Stimulated activated naive CD8-positive, alpha-beta T cell treated with anti-CD3 and anti-CD28 coated beads, Interleukin-15, amount 100 ng/mL, for 72 hours (primary cell): ENCODE measurements at regions not wholly inside any gene's neighbourhood (a gene's known extent, or its start where the extent isn't known, plus 50 kb on each side); places are given as distances from the start of the nearest gene placed in this dataset.
A peak's percentile ranks its signal among the peaks of the same experiment; 100 is the strongest.

Experiments used
- ATAC-seq: fragments of 150-1000 bp; cut with Tn5 transposase; 2 replicates; pipeline ENCODE4 v1.10.0; 2021; ENCODE audit warnings: mild to moderate bottlenecking, moderate library complexity
- DNase-seq, 2 donors: peaks; one replicate each; pipeline ENCODE4 v3.0.0; 2021 to 2022
- H3K27ac Mint-ChIP-seq, 2 donors: one replicate each; pipeline ENCODE4 v1.8.0; 2022; ENCODE audit warnings: mild to moderate bottlenecking in 2 of 2, mixed read lengths in 2 of 2, moderate library complexity in 2 of 2
- H3K27me3 Mint-ChIP-seq: one replicate; pipeline ENCODE4 v1.8.0; 2022; ENCODE audit warnings: mixed read lengths
- H3K4me1 Mint-ChIP-seq: one replicate; pipeline ENCODE4 v1.8.0; 2022; ENCODE audit warnings: mild to moderate bottlenecking, mixed read lengths
- H3K4me3 Mint-ChIP-seq, 2 donors: one replicate each; pipeline ENCODE4 v1.8.0; 2022; ENCODE audit warnings: mild to moderate bottlenecking in 2 of 2, mixed read lengths in 2 of 2, moderate library complexity in 1 of 2
- H3K9me3 Mint-ChIP-seq, 2 donors: one replicate each; pipeline ENCODE4 v1.8.0; 2022; ENCODE audit warnings: mixed read lengths in 2 of 2

GRCh38 chr11:8740129-8740528, 57.5 kb downstream of the RPL27A start:
- Mint-ChIP-seq H3K27me3 (peaks cover 4% of the 10 kb centered on the region), H3K4me1 (no peaks in the 10 kb centered on the region), H3K27ac (no peak overlapping the region), H3K9me3 (no peaks in the 10 kb centered on the region), H3K4me3 (no peak overlapping the region)
- ATAC-seq: no peak
- no peak for DNase-seq

GRCh38 chr11:8744423-8744822, 61.8 kb downstream of the RPL27A start:
- no peak for DNase-seq
- Mint-ChIP-seq H3K27me3 (peaks cover 35% of the 10 kb centered on the region), H3K4me1 (no peaks in the 10 kb centered on the region)

GRCh38 chr11:8745431-8746253, 63.0 kb downstream of the RPL27A start:
- H3K9me3 Mint-ChIP-seq: no peaks in the 10 kb centered on the region
- peaks cover 35% of the 10 kb centered on the region for H3K27me3 Mint-ChIP-seq
- no peak overlapping the region for H3K27ac Mint-ChIP-seq
- H3K4me1 Mint-ChIP-seq: no peaks in the 10 kb centered on the region
- no peak overlapping the region for H3K4me3 Mint-ChIP-seq
- no peak for ATAC-seq
- DNase-seq: no peak

More at GRCh38 chr11:8744423-8744822, 61.8 kb downstream of the RPL27A start:
- peak; percentile 81 for ATAC-seq
- H3K9me3 Mint-ChIP-seq: no peaks in the 10 kb centered on the region
- peak overlapping the region in 1 of 2 donors; percentile 90 for H3K27ac Mint-ChIP-seq
- H3K4me3 Mint-ChIP-seq: no peak overlapping the region

GRCh38 chr11:8746331-8746974, 63.9 kb downstream of the RPL27A start:
- Mint-ChIP-seq H3K27ac (no peak overlapping the region), H3K4me3 (no peak overlapping the region), H3K27me3 (peaks cover 40% of the 10 kb centered on the region), H3K9me3 (no peaks in the 10 kb centered on the region), H3K4me1 (no peaks in the 10 kb centered on the region)
- ATAC-seq (no peak), DNase-seq (no peak)

GRCh38 chr11:8747173-8747572, 64.6 kb downstream of the RPL27A start:
- no peak for DNase-seq
- H3K9me3 Mint-ChIP-seq: no peaks in the 10 kb centered on the region
- peak overlapping the region in 1 of 2 donors; percentile 27 for H3K27ac Mint-ChIP-seq
- H3K4me1 Mint-ChIP-seq: no peaks in the 10 kb centered on the region
- ATAC-seq: no peak
- H3K27me3 Mint-ChIP-seq: peaks cover 43% of the 10 kb centered on the region
- H3K4me3 Mint-ChIP-seq: no peak overlapping the region

GRCh38 chr11:8748317-8748716, 65.7 kb downstream of the RPL27A start:
- Mint-ChIP-seq H3K4me3 (no peak overlapping the region), H3K4me1 (no peaks in the 10 kb centered on the region), H3K9me3 (no peaks in the 10 kb centered on the region), H3K27ac (no peak overlapping the region), H3K27me3 (peaks cover 43% of the 10 kb centered on the region)
- DNase-seq: no peak
- ATAC-seq: no peak

GRCh38 chr11:8749202-8749601, 66.6 kb downstream of the RPL27A start:
- H3K4me3 Mint-ChIP-seq: no peak overlapping the region
- DNase-seq: no peak
- peaks cover 43% of the 10 kb centered on the region for H3K27me3 Mint-ChIP-seq
- H3K27ac Mint-ChIP-seq: no peak overlapping the region
- H3K4me1 Mint-ChIP-seq: no peaks in the 10 kb centered on the region
- no peaks in the 10 kb centered on the region for H3K9me3 Mint-ChIP-seq
- ATAC-seq: no peak

- H3K27me3 Mint-ChIP-seq: peaks cover 8% of the 10 kb centered on the region
- DNase-seq (no peak), ATAC-seq (no peak)
- H3K9me3 Mint-ChIP-seq: no peaks in the 10 kb centered on the region
- no peak overlapping the region for H3K4me3 Mint-ChIP-seq
- no peak overlapping the region for H3K27ac Mint-ChIP-seq
- no peaks in the 10 kb centered on the region for H3K4me1 Mint-ChIP-seq
Observed at GRCh38 chr11:8754241-8754640, 71.6 kb downstream of the RPL27A start.

- peaks cover 5% of the 10 kb centered on the region for H3K27me3 Mint-ChIP-seq
- no peak overlapping the region for H3K27ac Mint-ChIP-seq
- DNase-seq: no peak
- H3K4me1 Mint-ChIP-seq: no peaks in the 10 kb centered on the region
- no peaks in the 10 kb centered on the region for H3K9me3 Mint-ChIP-seq
- no peak overlapping the region for H3K4me3 Mint-ChIP-seq
- no peak for ATAC-seq
Observed at GRCh38 chr11:8756201-8756600, 73.6 kb downstream of the RPL27A start.

- Mint-ChIP-seq H3K27me3 (no peaks in the 10 kb centered on the region), H3K27ac (no peak overlapping the region), H3K4me1 (no peaks in the 10 kb centered on the region), H3K9me3 (no peaks in the 10 kb centered on the region), H3K4me3 (no peak overlapping the region)
- DNase-seq: no peak
- no peak for ATAC-seq
Observed at GRCh38 chr11:8757047-8757446, 74.5 kb downstream of the RPL27A start.

GRCh38 chr11:8757533-8757932, 74.9 kb downstream of the RPL27A start:
- no peak for ATAC-seq
- H3K27me3 Mint-ChIP-seq: no peaks in the 10 kb centered on the region
- H3K4me1 Mint-ChIP-seq: no peaks in the 10 kb centered on the region
- DNase-seq: no peak
- no peak overlapping the region for H3K4me3 Mint-ChIP-seq
- no peak overlapping the region for H3K27ac Mint-ChIP-seq
- no peaks in the 10 kb centered on the region for H3K9me3 Mint-ChIP-seq

GRCh38 chr11:8758619-8759169, 76.1 kb downstream of the RPL27A start:
- ATAC-seq (no peak), DNase-seq (no peak)
- H3K9me3 Mint-ChIP-seq: no peaks in the 10 kb centered on the region
- no peaks in the 10 kb centered on the region for H3K27me3 Mint-ChIP-seq
- H3K4me1 Mint-ChIP-seq: no peaks in the 10 kb centered on the region
- no peak overlapping the region for H3K4me3 Mint-ChIP-seq
- H3K27ac Mint-ChIP-seq: no peak overlapping the region

GRCh38 chr11:8759634-8760033, 77.0 kb downstream of the RPL27A start:
- H3K27ac Mint-ChIP-seq: no peak overlapping the region
- no peak overlapping the region for H3K4me3 Mint-ChIP-seq
- DNase-seq (no peak), ATAC-seq (no peak)
- H3K27me3 Mint-ChIP-seq: no peaks in the 10 kb centered on the region
- H3K4me1 Mint-ChIP-seq: no peaks in the 10 kb centered on the region
- H3K9me3 Mint-ChIP-seq: no peaks in the 10 kb centered on the region

- H3K4me1 Mint-ChIP-seq: no peaks in the 10 kb centered on the region
- H3K27me3 Mint-ChIP-seq: no peaks in the 10 kb centered on the region
- no peaks in the 10 kb centered on the region for H3K9me3 Mint-ChIP-seq
- no peak overlapping the region for H3K4me3 Mint-ChIP-seq
- H3K27ac Mint-ChIP-seq: no peak overlapping the region
- ATAC-seq (no peak), DNase-seq (no peak)
Observed at GRCh38 chr11:8760896-8761295, 78.3 kb downstream of the RPL27A start.

GRCh38 chr11:8763070-8763685, 80.6 kb downstream of the RPL27A start:
- DNase-seq: no peak
- H3K9me3 Mint-ChIP-seq: no peaks in the 10 kb centered on the region

GRCh38 chr11:8765294-8765693, 82.7 kb downstream of the RPL27A start:
- no peak overlapping the region for H3K27ac Mint-ChIP-seq
- no peak overlapping the region for H3K4me3 Mint-ChIP-seq
- H3K27me3 Mint-ChIP-seq: no peaks in the 10 kb centered on the region
- ATAC-seq (no peak), DNase-seq (no peak)
- H3K9me3 Mint-ChIP-seq: no peaks in the 10 kb centered on the region
- no peaks in the 10 kb centered on the region for H3K4me1 Mint-ChIP-seq

More at GRCh38 chr11:8763070-8763685, 80.6 kb downstream of the RPL27A start:
- ATAC-seq: no peak
- peak overlapping the region in 1 of 2 donors; percentile 31 for H3K27ac Mint-ChIP-seq
- no peak overlapping the region for H3K4me3 Mint-ChIP-seq
- H3K27me3 Mint-ChIP-seq: no peaks in the 10 kb centered on the region
- no peaks in the 10 kb centered on the region for H3K4me1 Mint-ChIP-seq
